PFSK-1 (cell line): ENCODE measurements at regions not wholly inside any gene's neighbourhood (a gene's known extent, or its start where the extent isn't known, plus 50 kb on each side); places are given as distances from the start of the nearest gene placed in this dataset.

Experiments
- POLR2AphosphoS5 ChIP-seq: IDR thresholded peaks from 2 replicates; pipeline ENCODE4 v1.6.1; 2012; ENCODE audit warnings: low read depth, mild to moderate bottlenecking, control low read depth, low read length, moderate library complexity
- SIN3A ChIP-seq: IDR thresholded peaks from 2 replicates; pipeline ENCODE4 v1.6.1; 2012; ENCODE audit warnings: mild to moderate bottlenecking, low read length, moderate library complexity, borderline replicate concordance; ENCODE audit not compliant: insufficient read depth
- TAF1 ChIP-seq: IDR thresholded peaks from 2 replicates; pipeline ENCODE4 v1.6.1; 2012; ENCODE audit warnings: low read length, control low read depth, borderline replicate concordance; ENCODE audit not compliant: insufficient read depth
- TF ChIP-seq, protein P1 (sequence below), 2 experiments: IDR thresholded peaks; 2 replicates each; pipeline versions ENCODE4 v1.6.1 to v1.8.0; 2011 to 2012; ENCODE audit warnings: low read depth in 2 of 2, low read length in 2 of 2, control low read depth in 1 of 2, inconsistent platforms in 1 of 2, mild to moderate bottlenecking in 1 of 2, moderate library complexity in 1 of 2; ENCODE audit not compliant: insufficient read depth in 1 of 2

DNA sequence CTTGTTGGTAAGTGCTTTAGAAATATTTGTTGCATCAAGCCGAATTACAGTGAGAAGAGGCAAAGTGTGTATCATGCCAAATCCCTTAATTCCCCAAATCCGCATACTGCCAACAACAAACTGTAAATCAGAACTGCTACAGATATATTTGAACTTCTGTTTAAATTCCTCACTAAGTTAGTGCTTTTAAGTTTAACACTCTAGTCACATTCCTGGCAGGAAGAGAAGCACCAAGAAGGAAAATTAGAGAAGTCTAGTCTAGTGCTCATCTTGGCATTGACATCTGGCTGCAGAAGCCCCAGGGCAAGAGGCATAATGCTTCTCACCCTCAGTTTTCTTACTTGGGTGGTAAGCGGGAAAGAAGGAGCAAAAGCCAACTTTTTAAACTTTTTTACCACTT is 343.5 kb downstream of the GPR37 start:
- TF ChIP-seq POLR2AphosphoS5 (no peak), SIN3A (no peak), TAF1 (no peak)
- TF ChIP-seq, protein P1, sequence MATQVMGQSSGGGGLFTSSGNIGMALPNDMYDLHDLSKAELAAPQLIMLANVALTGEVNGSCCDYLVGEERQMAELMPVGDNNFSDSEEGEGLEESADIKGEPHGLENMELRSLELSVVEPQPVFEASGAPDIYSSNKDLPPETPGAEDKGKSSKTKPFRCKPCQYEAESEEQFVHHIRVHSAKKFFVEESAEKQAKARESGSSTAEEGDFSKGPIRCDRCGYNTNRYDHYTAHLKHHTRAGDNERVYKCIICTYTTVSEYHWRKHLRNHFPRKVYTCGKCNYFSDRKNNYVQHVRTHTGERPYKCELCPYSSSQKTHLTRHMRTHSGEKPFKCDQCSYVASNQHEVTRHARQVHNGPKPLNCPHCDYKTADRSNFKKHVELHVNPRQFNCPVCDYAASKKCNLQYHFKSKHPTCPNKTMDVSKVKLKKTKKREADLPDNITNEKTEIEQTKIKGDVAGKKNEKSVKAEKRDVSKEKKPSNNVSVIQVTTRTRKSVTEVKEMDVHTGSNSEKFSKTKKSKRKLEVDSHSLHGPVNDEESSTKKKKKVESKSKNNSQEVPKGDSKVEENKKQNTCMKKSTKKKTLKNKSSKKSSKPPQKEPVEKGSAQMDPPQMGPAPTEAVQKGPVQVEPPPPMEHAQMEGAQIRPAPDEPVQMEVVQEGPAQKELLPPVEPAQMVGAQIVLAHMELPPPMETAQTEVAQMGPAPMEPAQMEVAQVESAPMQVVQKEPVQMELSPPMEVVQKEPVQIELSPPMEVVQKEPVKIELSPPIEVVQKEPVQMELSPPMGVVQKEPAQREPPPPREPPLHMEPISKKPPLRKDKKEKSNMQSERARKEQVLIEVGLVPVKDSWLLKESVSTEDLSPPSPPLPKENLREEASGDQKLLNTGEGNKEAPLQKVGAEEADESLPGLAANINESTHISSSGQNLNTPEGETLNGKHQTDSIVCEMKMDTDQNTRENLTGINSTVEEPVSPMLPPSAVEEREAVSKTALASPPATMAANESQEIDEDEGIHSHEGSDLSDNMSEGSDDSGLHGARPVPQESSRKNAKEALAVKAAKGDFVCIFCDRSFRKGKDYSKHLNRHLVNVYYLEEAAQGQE (IDR thresholded peaks at IDR 0.05; ENCODE audit: insufficient read depth in 1 of 2, low read depth in 2 of 2, low read length in 2 of 2), result no peak
